ENCODE measurements at regions not wholly inside any gene's neighbourhood (a gene's known extent, or its start where the extent isn't known, plus 50 kb on each side); places are given as distances from the start of the nearest gene placed in this dataset.

GRCh38 chrX:139078342-139078741 lies 366.8 kb upstream of the FGF13 start:
- H3K36me3 ChIP-seq (ENCODE audit: control insufficient read depth, insufficient read depth, low read length), result no peaks in the 10 kb centered on the region

GRCh38 chrX:139077281-139078250 lies 366.0 kb upstream of the FGF13 start:
- CTCF ChIA-PET, result interaction anchor here (0.7 to 1.3 kb wide), 2 partner anchors 10 to 47 kb away, joined by 3 read pairs; no protein-coding TSS in a partner anchor
- no peak for TF ChIP-seq CTCF (IDR thresholded peaks at IDR 0.05; ENCODE audit: insufficient read depth, low read depth, low read length)
- no peaks in the 10 kb centered on the region for H3K27me3 ChIP-seq (ENCODE audit: control insufficient read depth, insufficient read depth, low read length)
- peak; percentile 10 for DNase-seq (ENCODE audit: low read depth)
- no peak overlapping the region for H3K4me3 ChIP-seq (ENCODE audit: low read depth, low read length)
- H3K36me3 ChIP-seq (ENCODE audit: control insufficient read depth, insufficient read depth, low read length), result no peaks in the 10 kb centered on the region
- POLR2A ChIA-PET, result no interaction called here

More at GRCh38 chrX:139078342-139078741, 366.8 kb upstream of the FGF13 start:
- no peak for TF ChIP-seq CTCF (IDR thresholded peaks at IDR 0.05; ENCODE audit: insufficient read depth, low read depth, low read length)
- CTCF ChIA-PET, result no interaction called here
- no peak for DNase-seq (ENCODE audit: low read depth)
- no peak overlapping the region for H3K4me3 ChIP-seq (ENCODE audit: low read depth, low read length)
- POLR2A ChIA-PET, result no interaction called here
- H3K27me3 ChIP-seq (ENCODE audit: control insufficient read depth, insufficient read depth, low read length), result no peaks in the 10 kb centered on the region

GRCh38 chrX:139063364-139063763 lies 351.8 kb upstream of the FGF13 start:
- DNase-seq (ENCODE audit: low read depth), result no peak
- CTCF ChIA-PET, result no interaction called here
- POLR2A ChIA-PET, result no interaction called here
- Histone ChIP-seq H3K36me3 (ENCODE audit: control insufficient read depth, insufficient read depth, low read length) (no peaks in the 10 kb centered on the region), H3K27me3 (ENCODE audit: control insufficient read depth, insufficient read depth, low read length) (no peaks in the 10 kb centered on the region), H3K4me3 (ENCODE audit: low read depth, low read length) (no peak overlapping the region)
- TF ChIP-seq CTCF (IDR thresholded peaks at IDR 0.05; ENCODE audit: insufficient read depth, low read depth, low read length), result no peak

GRCh38 chrX:139058831-139059495 lies 347.4 kb upstream of the FGF13 start:
- no peak overlapping the region for H3K4me3 ChIP-seq (ENCODE audit: low read depth, low read length)
- DNase-seq (ENCODE audit: low read depth), result no peak
- ChIA-PET POLR2A (no interaction called here), CTCF (no interaction called here)
- H3K36me3 ChIP-seq (ENCODE audit: control insufficient read depth, insufficient read depth, low read length), result no peaks in the 10 kb centered on the region
- no peak for TF ChIP-seq CTCF (IDR thresholded peaks at IDR 0.05; ENCODE audit: insufficient read depth, low read depth, low read length)
- no peaks in the 10 kb centered on the region for H3K27me3 ChIP-seq (ENCODE audit: control insufficient read depth, insufficient read depth, low read length)

- no peaks in the 10 kb centered on the region for H3K27me3 ChIP-seq (ENCODE audit: control insufficient read depth, insufficient read depth, low read length)
Measured at GRCh38 chrX:139052461-139052860, 340.9 kb upstream of the FGF13 start.

More at GRCh38 chrX:139052461-139052860, 340.9 kb upstream of the FGF13 start:
- ChIA-PET CTCF (no interaction called here), POLR2A (no interaction called here)
- no peaks in the 10 kb centered on the region for H3K36me3 ChIP-seq (ENCODE audit: control insufficient read depth, insufficient read depth, low read length)
- no peak for DNase-seq (ENCODE audit: low read depth)
- no peak overlapping the region for H3K4me3 ChIP-seq (ENCODE audit: low read depth, low read length)
- no peak for TF ChIP-seq CTCF (IDR thresholded peaks at IDR 0.05; ENCODE audit: insufficient read depth, low read depth, low read length)

Data from BJ (cell line).